Neural progenitor cell (in vitro differentiated cells): ENCODE measurements at regions not wholly inside any gene's neighbourhood (a gene's known extent, or its start where the extent isn't known, plus 50 kb on each side); places are given as distances from the start of the nearest gene placed in this dataset.

ENCODE experiments used
- DNase-seq: peaks from one replicate; pipeline ENCODE4 v3.0.0-alpha.2; 2016; ENCODE audit warnings: low spot score
- H2AFZ ChIP-seq: fragments of 200-600 bp; sonication (generic); replicated peaks from 2 replicates; pipeline ENCODE4 v1.6.1; 2016; ENCODE audit warnings: antibody characterized with exemption
- H3F3A ChIP-seq: fragments of 200-600 bp; sonication (generic); 2 replicates; pipeline ENCODE4 v1.6.1; 2016; ENCODE audit warnings: antibody characterized with exemption, low read depth
- H3K27ac ChIP-seq: fragments of 200-600 bp; sonication (generic); 2 replicates; pipeline ENCODE4 v1.5.1; 2016; ENCODE audit warnings: mild to moderate bottlenecking
- H3K27me3 ChIP-seq: fragments of 200-600 bp; sonication (generic); 2 replicates; pipeline ENCODE4 v1.6.1; 2016; ENCODE audit warnings: mild to moderate bottlenecking, moderate library complexity
- H3K36me3 ChIP-seq: fragments of 200-600 bp; sonication (generic); 2 replicates; pipeline ENCODE4 v1.5.1; 2016
- H3K4me1 ChIP-seq: fragments of 200-600 bp; sonication (generic); 2 replicates; pipeline ENCODE4 v1.6.1; 2016; ENCODE audit warnings: mixed run types
- H3K4me2 ChIP-seq: fragments of 200-600 bp; sonication (generic); 2 replicates; pipeline ENCODE4 v1.6.1; 2016
- H3K4me3 ChIP-seq: fragments of 200-600 bp; sonication (generic); 2 replicates; pipeline ENCODE4 v1.5.1; 2016
- H3K79me2 ChIP-seq: fragments of 200-600 bp; sonication (generic); 2 replicates; pipeline ENCODE4 v1.6.1; 2016; ENCODE audit warnings: low read depth
- H3K9ac ChIP-seq: fragments of 200-600 bp; sonication (generic); 2 replicates; pipeline ENCODE4 v1.6.1; 2016
- H3K9me3 ChIP-seq: fragments of 200-600 bp; sonication (generic); 2 replicates; pipeline ENCODE4 v1.5.1; 2016; ENCODE audit warnings: low read depth
- H4K20me1 ChIP-seq: fragments of 200-600 bp; sonication (generic); 2 replicates; pipeline ENCODE4 v1.6.1; 2016; ENCODE audit warnings: low read depth
- H3K27ac Mint-ChIP-seq: 3 replicates; pipeline ENCODE4 v1.8.0; 2021; ENCODE audit warnings: mixed read lengths
- H3K27me3 Mint-ChIP-seq: 2 replicates; pipeline ENCODE4 v1.8.0; 2022; ENCODE audit warnings: low read depth, mild to moderate bottlenecking, inconsistent platforms, moderate library complexity, mixed read lengths; ENCODE audit not compliant: insufficient read depth
- H3K36me3 Mint-ChIP-seq: 3 replicates; pipeline ENCODE4 v1.8.0; 2021; ENCODE audit warnings: mixed read lengths
- H3K4me1 Mint-ChIP-seq: 3 replicates; pipeline ENCODE4 v1.8.0; 2021; ENCODE audit warnings: mixed read lengths
- H3K4me3 Mint-ChIP-seq: 3 replicates; pipeline ENCODE4 v1.8.0; 2021; ENCODE audit warnings: mild to moderate bottlenecking, moderate library complexity, mixed read lengths
- H3K9me3 Mint-ChIP-seq: 3 replicates; pipeline ENCODE4 v1.8.0; 2020; ENCODE audit warnings: mixed read lengths
- EZH2 ChIP-seq: fragments of 200-600 bp; sonication (generic); IDR thresholded peaks from 2 replicates; pipeline ENCODE4 v1.6.1; 2017; ENCODE audit warnings: antibody characterized with exemption, mild to moderate bottlenecking, moderate library complexity
- EZH2phosphoT487 ChIP-seq: fragments of 200-600 bp; sonication (generic); IDR thresholded peaks from 2 replicates; pipeline ENCODE4 v1.6.1; 2017; ENCODE audit warnings: antibody characterized with exemption
- TF ChIP-seq, protein P1 (sequence below): fragments of 200-600 bp; sonication (generic); IDR thresholded peaks from 2 replicates; pipeline ENCODE4 v1.5.1; 2017; ENCODE audit warnings: antibody characterized with exemption, mild to moderate bottlenecking

DNA sequence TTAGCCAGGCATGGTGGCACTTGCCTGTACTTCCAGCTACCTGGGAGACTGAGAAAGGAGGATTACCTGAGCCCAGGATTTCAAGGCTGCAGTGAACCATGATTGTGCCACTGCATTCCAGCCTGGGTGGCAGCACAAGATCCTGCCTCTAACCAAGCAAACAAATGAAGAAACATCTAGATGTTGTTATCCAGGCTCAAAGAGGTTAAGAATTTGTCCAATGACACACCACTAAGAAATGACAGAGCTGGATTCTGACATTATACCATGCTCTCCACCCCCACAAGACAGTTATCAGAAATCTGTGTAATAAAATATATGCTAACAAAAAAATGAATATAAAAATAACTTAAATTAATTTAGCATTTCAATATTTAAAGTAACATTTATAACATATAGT is 925.5 kb upstream of the SLC35B3 start:
- H3K4me2 ChIP-seq, result no peak overlapping the region
- H3K27ac Mint-ChIP-seq, result no peak overlapping the region
- no peak overlapping the region for H3K4me3 Mint-ChIP-seq
- H3K36me3 Mint-ChIP-seq, result peaks cover 2% of the 10 kb centered on the region
- H3K27me3 ChIP-seq, result no peaks in the 10 kb centered on the region
- no peak for DNase-seq
- H3K4me3 ChIP-seq, result no peak overlapping the region
- H3K9me3 Mint-ChIP-seq, result peaks cover 17% of the 10 kb centered on the region
- no peaks in the 10 kb centered on the region for H3K27me3 Mint-ChIP-seq
- no peaks in the 10 kb centered on the region for H3F3A ChIP-seq
- H3K79me2 ChIP-seq, result no peaks in the 10 kb centered on the region
- H3K4me1 ChIP-seq, result no peaks in the 10 kb centered on the region
- no peaks in the 10 kb centered on the region for H3K4me1 Mint-ChIP-seq
- H2AFZ ChIP-seq, result no peak overlapping the region
- no peak overlapping the region for H3K9ac ChIP-seq
- no peaks in the 10 kb centered on the region for H3K36me3 ChIP-seq
- peaks cover 12% of the 10 kb centered on the region for H3K9me3 ChIP-seq
- TF ChIP-seq EZH2 (no peak), EZH2phosphoT487 (no peak)
- TF ChIP-seq, protein P1, sequence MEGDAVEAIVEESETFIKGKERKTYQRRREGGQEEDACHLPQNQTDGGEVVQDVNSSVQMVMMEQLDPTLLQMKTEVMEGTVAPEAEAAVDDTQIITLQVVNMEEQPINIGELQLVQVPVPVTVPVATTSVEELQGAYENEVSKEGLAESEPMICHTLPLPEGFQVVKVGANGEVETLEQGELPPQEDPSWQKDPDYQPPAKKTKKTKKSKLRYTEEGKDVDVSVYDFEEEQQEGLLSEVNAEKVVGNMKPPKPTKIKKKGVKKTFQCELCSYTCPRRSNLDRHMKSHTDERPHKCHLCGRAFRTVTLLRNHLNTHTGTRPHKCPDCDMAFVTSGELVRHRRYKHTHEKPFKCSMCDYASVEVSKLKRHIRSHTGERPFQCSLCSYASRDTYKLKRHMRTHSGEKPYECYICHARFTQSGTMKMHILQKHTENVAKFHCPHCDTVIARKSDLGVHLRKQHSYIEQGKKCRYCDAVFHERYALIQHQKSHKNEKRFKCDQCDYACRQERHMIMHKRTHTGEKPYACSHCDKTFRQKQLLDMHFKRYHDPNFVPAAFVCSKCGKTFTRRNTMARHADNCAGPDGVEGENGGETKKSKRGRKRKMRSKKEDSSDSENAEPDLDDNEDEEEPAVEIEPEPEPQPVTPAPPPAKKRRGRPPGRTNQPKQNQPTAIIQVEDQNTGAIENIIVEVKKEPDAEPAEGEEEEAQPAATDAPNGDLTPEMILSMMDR, result no peak
- no peaks in the 10 kb centered on the region for H4K20me1 ChIP-seq
- H3K27ac ChIP-seq, result no peak overlapping the region

DNA sequence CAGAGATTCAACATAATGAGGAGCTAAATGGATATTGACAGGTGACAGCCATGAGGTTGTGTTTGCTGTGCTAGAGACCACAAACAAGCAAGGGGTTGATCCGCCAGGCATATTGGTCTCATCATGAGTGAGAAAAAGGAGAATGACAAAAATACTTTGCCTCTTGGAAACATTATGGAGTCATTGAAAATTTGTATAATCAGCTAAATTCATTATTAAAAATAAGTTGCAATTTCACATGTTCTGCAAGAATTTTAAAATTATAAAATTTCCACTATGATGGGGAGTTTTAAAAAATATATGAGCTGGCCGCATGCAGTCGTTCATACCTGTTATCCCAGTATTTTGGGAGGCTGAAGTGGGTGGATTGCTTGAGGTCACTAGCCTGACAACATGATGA is 912.3 kb upstream of the SLC35B3 start:
- TF ChIP-seq EZH2 (no peak), EZH2phosphoT487 (no peak)
- TF ChIP-seq, protein P1, result no peak
- Mint-ChIP-seq H3K27me3 (no peaks in the 10 kb centered on the region), H3K9me3 (peaks cover 3% of the 10 kb centered on the region), H3K27ac (no peak overlapping the region), H3K4me1 (no peaks in the 10 kb centered on the region), H3K36me3 (peaks cover 1% of the 10 kb centered on the region), H3K4me3 (no peak overlapping the region)
- Histone ChIP-seq H3K4me1 (no peaks in the 10 kb centered on the region), H3K27ac (no peak overlapping the region), H3F3A (no peaks in the 10 kb centered on the region), H3K36me3 (no peaks in the 10 kb centered on the region), H3K9ac (no peak overlapping the region), H2AFZ (no peak overlapping the region), H3K9me3 (no peaks in the 10 kb centered on the region), H4K20me1 (no peaks in the 10 kb centered on the region), H3K79me2 (no peaks in the 10 kb centered on the region), H3K27me3 (no peaks in the 10 kb centered on the region), H3K4me2 (no peak overlapping the region), H3K4me3 (no peak overlapping the region)
- DNase-seq, result no peak

DNA sequence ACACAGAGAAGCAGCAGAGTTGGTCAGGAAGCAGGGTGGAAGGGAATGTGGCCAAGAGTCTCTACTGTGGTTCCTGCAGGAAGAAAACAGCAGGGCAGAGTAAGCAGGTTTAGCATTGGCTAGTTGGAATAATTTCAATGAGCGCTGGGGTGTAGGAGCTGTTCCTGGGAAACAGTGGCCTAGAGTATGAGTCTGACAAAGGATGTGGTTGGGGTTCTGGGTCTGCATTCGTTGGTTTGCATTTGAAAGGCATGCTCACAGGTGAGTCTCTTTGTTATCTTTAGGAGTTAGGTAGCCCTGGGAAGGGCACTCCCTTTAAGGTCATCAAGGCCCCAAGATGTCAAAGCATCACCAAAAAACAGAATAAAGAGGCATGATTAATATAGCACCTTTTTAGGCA is 911.6 kb upstream of the SLC35B3 start:
- no peaks in the 10 kb centered on the region for H3F3A ChIP-seq
- DNase-seq, result no peak
- H3K27me3 ChIP-seq, result no peaks in the 10 kb centered on the region
- H3K9me3 Mint-ChIP-seq, result peaks cover under 1% of the 10 kb centered on the region
- no peak overlapping the region for H3K4me3 Mint-ChIP-seq
- no peak overlapping the region for H3K9ac ChIP-seq
- no peaks in the 10 kb centered on the region for H3K36me3 ChIP-seq
- no peak overlapping the region for H3K4me3 ChIP-seq
- no peaks in the 10 kb centered on the region for H3K27me3 Mint-ChIP-seq
- no peak overlapping the region for H3K4me2 ChIP-seq
- H3K27ac ChIP-seq, result no peak overlapping the region
- H3K4me1 ChIP-seq, result no peaks in the 10 kb centered on the region
- no peak for TF ChIP-seq EZH2phosphoT487
- TF ChIP-seq, protein P1, result no peak
- TF ChIP-seq EZH2, result no peak
- H3K4me1 Mint-ChIP-seq, result no peaks in the 10 kb centered on the region
- H3K79me2 ChIP-seq, result no peaks in the 10 kb centered on the region
- H2AFZ ChIP-seq, result no peak overlapping the region
- H3K27ac Mint-ChIP-seq, result no peak overlapping the region
- no peaks in the 10 kb centered on the region for H3K36me3 Mint-ChIP-seq
- no peaks in the 10 kb centered on the region for H3K9me3 ChIP-seq
- H4K20me1 ChIP-seq, result no peaks in the 10 kb centered on the region
